HG03520 (cell line): ENCODE measurements at regions not wholly inside any gene's neighbourhood (a gene's known extent, or its start where the extent isn't known, plus 50 kb on each side); places are given as distances from the start of the nearest gene placed in this dataset.

Source experiments
- ATAC-seq: cut with Tn5 transposase; IDR thresholded peaks from one replicate; pipeline ENCODE4 v1.9.1; 2021; ENCODE audit warnings: mild to moderate bottlenecking, moderate library complexity; ENCODE audit not compliant: unreplicated experiment

DNA sequence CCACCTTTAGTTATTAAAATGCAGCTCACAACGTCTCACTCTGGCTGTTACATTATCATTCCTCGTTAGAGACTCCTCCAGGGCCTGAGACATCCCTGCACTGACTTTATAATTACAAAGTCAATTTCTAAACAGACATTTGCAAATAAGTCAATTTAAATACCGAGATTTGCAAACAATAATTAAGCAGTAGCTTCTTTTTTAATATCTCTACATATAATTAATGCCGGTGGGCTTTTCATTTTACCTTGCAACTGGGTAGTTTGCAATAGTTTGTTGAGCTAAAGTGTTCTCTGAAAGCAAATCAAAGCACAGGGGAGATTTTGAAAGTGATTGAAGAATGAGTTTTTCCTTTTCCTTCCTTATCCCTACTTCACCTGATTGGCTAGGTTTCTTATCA is 154.4 kb downstream of the TLR4 start:
- ATAC-seq = no peak

DNA sequence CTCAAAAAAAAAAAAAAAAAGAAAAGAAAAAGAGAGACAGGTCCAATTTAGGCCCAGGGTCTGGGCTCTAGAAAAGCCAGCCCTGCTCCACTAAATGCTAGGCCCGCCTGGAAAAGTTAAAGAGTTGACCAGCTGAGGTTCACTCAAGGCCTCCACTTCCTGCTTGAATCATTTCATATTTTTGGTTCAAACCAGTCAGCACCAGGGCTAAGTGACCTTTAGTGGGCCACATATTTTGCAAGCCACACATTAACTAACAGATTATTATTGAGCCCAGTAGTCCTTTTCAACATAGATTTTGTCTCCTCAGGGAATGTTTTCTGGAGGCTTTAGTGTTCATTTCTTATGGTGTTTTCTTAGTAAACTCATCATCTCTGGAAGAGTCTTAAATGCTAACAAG is 156.6 kb downstream of the TLR4 start:
- no peak for ATAC-seq

- ATAC-seq = no peak
Observed at GRCh38 chr9:117864385-117865057, 160.3 kb downstream of the TLR4 start.

DNA sequence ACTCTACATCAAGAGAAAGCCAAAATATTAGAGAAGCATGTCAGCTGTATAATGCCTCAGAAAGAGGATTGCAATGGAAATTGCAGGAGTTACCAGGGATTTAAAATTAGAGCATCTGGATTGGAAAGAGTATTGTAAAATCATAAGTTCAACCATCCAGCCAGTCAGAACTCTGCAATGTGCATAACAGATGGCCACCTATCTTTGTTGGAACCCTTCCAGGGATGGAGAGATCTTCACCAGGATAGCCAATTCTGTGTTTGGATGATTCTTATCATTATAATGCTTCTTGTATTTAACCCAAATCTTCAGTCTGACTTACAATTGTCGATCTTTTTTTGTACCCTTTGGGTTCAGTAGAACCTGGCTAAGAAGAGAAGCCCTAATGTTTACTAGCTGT is 164.4 kb downstream of the TLR4 start:
- ATAC-seq = no peak

- ATAC-seq = no peak
Observed at GRCh38 chr9:117869287-117869686, 165.1 kb downstream of the TLR4 start.

- no peak for ATAC-seq
Observed at GRCh38 chr9:117869712-117870111, 165.5 kb downstream of the TLR4 start.

DNA sequence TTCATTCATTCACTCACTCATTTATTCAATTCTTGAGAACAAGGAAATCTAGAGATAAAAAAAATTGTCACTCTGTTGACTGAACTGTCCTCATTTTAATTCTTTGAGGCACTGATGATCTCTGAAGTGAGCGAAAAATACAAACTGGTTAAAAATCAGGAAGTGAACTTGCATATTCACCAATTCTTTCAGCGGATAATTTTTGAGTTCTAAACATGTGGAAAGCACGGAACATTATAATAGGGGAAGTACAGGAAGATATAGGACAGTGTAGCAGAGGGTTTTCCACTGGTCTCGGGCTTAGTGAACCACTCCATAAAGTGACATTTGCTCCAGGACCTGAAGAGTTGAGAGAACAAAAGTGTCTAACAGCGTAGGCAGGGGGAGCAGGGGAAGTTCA is 169.5 kb downstream of the TLR4 start:
- ATAC-seq = no peak

DNA sequence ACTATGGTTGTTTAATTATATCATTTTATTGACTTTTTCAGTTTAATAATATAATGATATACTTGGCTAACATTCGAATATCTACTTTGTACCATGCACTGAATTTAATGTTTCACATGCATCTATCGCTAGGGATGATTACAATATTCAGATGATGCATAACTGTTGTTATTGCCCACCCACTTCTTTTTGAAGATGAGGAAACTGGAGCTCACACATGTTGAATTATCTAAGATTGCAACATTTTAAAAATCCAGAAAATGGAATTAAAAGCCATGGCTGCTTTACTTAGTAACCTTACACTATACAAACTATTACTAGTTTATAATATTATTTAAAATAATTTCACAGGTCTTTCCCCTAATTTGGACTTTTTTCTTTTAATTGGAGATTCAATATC is 171.7 kb downstream of the TLR4 start:
- ATAC-seq = no peak

GRCh38 chr9:117882171-117882570 is 178.0 kb downstream of the TLR4 start:
- ATAC-seq = no peak

DNA sequence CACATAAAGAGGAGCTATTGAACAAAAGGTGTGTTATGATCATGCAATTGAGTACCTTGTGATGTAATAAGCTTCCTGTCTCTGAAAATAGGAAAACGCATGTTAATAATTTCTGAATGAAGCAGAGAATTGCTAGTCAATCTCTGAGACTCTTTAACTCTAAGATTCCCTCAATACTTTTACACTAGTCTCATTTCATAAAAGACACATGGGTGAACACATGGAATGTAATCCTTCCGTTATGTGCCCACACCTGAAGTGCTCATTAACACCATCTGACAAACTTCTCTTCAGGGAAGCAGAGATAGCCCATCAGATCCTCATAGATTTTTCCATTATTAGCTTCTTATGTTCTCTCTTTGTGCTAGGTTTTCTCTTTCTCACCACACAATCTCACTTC is 182.4 kb downstream of the TLR4 start:
- no peak for ATAC-seq

DNA sequence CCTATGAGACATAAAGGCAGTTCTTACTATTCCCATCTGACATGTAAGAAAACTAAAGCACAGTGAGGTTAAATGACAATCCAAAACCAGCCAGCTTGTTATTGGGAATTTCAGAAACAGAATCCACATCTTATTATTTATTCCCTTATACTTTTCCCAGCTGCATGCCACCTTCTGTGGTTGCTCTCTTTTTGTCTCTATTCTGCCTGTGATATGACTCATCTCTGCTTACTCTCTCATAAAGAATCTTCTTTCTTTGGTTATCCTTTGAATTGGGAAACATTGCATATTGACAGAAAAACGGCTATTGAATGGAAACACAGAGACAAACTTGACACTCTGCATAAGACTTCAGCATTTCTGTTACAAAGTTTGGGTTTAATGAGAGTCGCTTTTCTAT is 183.2 kb downstream of the TLR4 start:
- ATAC-seq = no peak

DNA sequence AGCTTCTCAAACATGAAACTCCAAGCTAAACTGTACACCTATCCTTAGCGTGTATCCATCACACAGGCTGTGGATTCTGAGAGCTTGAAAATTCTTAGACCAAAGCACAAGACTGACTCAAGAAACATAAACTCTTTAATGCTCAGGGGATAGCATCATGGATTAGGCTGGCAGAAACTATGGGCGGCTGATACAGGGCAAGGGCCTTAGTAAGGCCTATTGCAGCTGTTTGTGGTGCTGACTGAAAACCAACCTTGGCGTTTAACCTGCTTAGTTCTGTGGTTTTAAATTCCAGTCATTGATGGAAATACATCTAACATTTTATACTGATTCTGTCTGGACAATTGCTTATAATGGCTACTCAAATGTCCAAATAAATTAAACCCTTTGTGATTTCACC is 183.7 kb downstream of the TLR4 start:
- ATAC-seq = no peak

GRCh38 chr9:117903453-117903852 is 199.2 kb downstream of the TLR4 start:
- ATAC-seq = no peak

GRCh38 chr9:117906763-117907162 is 202.6 kb downstream of the TLR4 start:
- ATAC-seq = no peak

DNA sequence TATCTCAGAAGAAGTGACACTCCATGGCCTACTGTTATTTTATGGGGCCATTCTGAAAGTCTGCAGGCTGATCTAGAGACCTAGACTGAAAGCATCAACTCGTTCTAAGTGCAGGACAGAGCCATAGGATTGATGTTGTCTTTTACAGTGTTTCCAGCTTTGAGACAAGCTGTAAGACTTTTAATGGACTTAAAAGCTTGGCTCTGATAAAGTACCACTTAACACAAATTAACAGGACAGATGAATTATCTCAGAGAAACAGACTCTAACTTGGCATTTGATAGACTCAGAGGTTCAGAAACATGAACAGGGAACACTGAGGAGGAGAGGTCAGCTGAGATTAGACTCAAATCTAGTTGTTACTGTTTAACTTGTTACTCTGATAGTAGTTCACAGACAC is 203.2 kb downstream of the TLR4 start:
- ATAC-seq = no peak

- no peak for ATAC-seq
Observed at GRCh38 chr9:117916291-117916690, 212.1 kb downstream of the TLR4 start.

- no peak for ATAC-seq
Observed at GRCh38 chr9:117917873-117918272, 213.7 kb downstream of the TLR4 start.

DNA sequence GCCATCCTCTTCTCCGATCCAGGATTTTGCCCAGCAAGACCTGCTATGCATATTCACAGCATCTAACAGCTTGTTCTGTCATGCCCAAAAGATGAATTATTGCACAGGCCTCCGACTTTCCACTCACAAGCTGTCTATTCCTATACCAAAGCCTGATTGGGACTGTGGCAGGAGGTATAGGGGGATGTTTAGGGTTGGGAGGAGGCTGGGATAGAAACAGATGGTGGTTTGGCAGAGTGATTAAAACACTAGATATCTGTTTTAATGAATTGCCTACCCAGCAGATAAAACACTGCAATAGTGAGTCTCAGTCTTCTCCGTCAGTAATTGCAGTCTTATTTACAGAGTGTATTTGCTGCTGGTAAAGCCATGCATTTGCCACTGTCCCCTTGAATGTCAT is 215.3 kb downstream of the TLR4 start:
- ATAC-seq = no peak

GRCh38 chr9:117926031-117926658 is 221.9 kb downstream of the TLR4 start:
- no peak for ATAC-seq

DNA sequence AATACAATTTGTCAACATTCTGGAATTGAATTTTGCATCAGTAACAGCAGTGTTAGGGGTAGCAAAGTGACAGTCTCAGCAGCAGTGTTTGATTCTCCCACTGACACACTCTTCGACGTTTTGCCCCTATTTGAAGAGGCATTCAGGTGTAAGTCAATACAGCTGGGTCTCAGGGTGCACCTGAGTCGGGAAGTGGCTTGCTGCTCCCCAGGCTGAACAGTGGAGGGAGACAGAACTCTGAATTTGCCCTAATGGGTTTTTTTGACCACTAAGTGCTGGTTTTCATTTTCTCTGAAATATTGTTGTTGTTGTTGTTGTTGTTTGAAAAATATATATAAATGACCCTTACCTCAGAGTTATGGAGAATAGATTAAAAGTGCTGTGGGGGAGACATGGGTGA is 223.2 kb downstream of the TLR4 start:
- no peak for ATAC-seq

DNA sequence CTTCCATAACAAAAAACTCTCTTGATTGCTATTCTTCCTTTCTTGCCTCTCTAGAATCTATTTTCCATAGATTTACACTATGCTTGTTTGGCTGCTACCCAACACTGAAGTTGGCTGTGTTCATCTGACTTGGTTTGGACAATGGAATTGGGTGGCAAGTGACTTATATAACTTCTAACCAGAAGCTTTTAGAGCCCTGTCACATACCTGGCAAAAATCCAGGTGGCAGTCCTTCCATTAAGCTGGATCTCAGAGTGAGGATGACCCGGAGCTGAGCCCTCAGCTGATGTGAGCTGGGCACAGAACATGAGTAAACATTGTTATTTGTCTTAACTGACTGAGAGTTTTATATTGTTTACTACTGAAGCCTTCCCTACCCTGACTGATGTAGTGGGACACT is 225.7 kb downstream of the TLR4 start:
- no peak for ATAC-seq

DNA sequence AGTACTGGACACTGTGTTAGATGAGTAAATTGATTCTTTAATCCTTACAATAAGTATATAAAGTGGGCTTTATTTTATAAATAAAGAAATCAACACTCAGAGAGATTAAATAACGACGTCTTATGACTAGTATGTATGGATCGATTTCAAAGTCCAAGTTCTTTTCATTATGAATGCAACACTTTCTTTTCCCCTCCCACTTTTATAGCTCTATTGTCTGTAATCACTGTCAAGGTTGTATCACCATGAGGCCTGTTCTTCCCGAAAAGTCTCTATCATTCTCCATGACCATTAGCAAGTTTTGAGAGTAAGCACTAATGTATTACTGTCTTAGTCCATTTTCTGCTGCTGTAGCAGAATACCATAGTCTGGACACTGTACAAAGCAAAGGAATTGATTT is 228.4 kb downstream of the TLR4 start:
- no peak for ATAC-seq
